ENCODE measurements at regions not wholly inside any gene's neighbourhood (a gene's known extent, or its start where the extent isn't known, plus 50 kb on each side); places are given as distances from the start of the nearest gene placed in this dataset.

DNA sequence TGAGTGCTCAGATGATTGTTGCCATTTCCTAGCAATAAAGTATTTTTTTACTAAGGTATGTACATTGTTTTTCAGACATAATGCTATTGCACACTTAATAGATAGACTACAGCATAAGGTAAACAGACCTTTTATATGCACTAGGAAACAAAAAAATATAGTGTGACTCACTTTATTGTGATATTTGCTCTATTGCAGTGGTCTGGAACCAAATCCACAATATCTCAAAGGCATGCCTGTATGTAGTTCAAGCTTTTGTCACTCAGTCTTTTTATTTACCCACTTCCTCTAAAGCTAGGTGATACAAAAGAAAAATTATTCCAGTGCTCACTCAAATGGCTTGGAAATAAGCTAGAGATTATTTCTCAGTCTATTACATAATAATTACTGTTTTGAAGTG lies 209.9 kb upstream of the VEPH1 start:
- TF ChIP-seq POLR2AphosphoS5 (IDR thresholded peaks at IDR 0.05; ENCODE audit: low read depth) (no peak), CTCF (IDR thresholded peaks at IDR 0.05; ENCODE audit: insufficient read depth, low read length) (no peak), GABPA (IDR thresholded peaks at IDR 0.05; ENCODE audit: low read depth) (no peak)

Measured in HL-60 (cell line).